Body of pancreas (tissue), 4 donors: ENCODE measurements at regions not wholly inside any gene's neighbourhood (a gene's known extent, or its start where the extent isn't known, plus 50 kb on each side); places are given as distances from the start of the nearest gene placed in this dataset.

Source experiments
- ATAC-seq: fragments of 150-250 bp; one replicate; pipeline ENCODE4 v1.9.1; 2016
- DNase-seq, 4 donors: peaks; one replicate each; pipeline ENCODE4 v3.0.0-alpha.2; 2019
- H3K27ac ChIP-seq, 4 donors: fragments of 200-600 bp; sonication (generic); 1 replicate in 3 of 4; 2 replicates in 1 of 4; pipeline versions ENCODE4 v1.5.1 to v1.6.1; 2016 to 2019; ENCODE audit warnings: mild to moderate bottlenecking in 1 of 4, mixed read lengths in 1 of 4, moderate library complexity in 1 of 4
- H3K27me3 ChIP-seq, 2 donors: fragments of 200-600 bp; sonication (generic); one replicate each; pipeline ENCODE4 v1.6.0; 2016; ENCODE audit warnings: mild to moderate bottlenecking in 1 of 2
- H3K36me3 ChIP-seq, 2 donors: fragments of 200-600 bp; sonication (generic); replicated peaks in 1 of 2; 2 replicates each; pipeline ENCODE4 v1.5.1; 2016; ENCODE audit warnings: low read depth in 2 of 2; ENCODE audit not compliant: insufficient read depth in 1 of 2
- H3K4me1 ChIP-seq: fragments of 200-600 bp; sonication (generic); one replicate; pipeline ENCODE4 v1.6.0; 2016
- H3K4me3 ChIP-seq, 2 donors: fragments of 200-600 bp; sonication (generic); 1 replicate in 1 of 2; 2 replicates in 1 of 2; pipeline ENCODE4 v1.5.1; 2016 to 2019
- H3K9me3 ChIP-seq, 3 donors: fragments of 200-600 bp; sonication (generic); 1 replicate in 2 of 3; 2 replicates in 1 of 3; pipeline ENCODE4 v1.5.1; 2016
- POLR2A ChIP-seq, 3 donors: fragments of 450-650 bp; IDR thresholded peaks; one replicate each; pipeline ENCODE4 v1.6.1; 2016; ENCODE audit warnings: antibody characterized with exemption in 3 of 3, mild to moderate bottlenecking in 2 of 3
- WGBS, 2 donors: methylation state at CpG; one replicate each; pipeline ENCODE4 v1.1.5; 2017; 5-methylcytosine and 5-hydroxymethylcytosine counted together
- intact Hi-C: fragments of 100-400 bp; cut with DNase I; formaldehyde crosslinking; loops from one replicate; pipeline ENCODE4 v1.15.1; 2023
- TF ChIP-seq, protein P1 (sequence below), 7 experiments: fragments of 450-650 bp in 4 of 7; fragments of 200-600 bp in 3 of 7; sonication (generic) in 3 of 7; IDR thresholded peaks; one replicate each; pipeline ENCODE4 v1.5.1; 2016 to 2019; ENCODE audit warnings: antibody characterized with exemption in 7 of 7

DNA sequence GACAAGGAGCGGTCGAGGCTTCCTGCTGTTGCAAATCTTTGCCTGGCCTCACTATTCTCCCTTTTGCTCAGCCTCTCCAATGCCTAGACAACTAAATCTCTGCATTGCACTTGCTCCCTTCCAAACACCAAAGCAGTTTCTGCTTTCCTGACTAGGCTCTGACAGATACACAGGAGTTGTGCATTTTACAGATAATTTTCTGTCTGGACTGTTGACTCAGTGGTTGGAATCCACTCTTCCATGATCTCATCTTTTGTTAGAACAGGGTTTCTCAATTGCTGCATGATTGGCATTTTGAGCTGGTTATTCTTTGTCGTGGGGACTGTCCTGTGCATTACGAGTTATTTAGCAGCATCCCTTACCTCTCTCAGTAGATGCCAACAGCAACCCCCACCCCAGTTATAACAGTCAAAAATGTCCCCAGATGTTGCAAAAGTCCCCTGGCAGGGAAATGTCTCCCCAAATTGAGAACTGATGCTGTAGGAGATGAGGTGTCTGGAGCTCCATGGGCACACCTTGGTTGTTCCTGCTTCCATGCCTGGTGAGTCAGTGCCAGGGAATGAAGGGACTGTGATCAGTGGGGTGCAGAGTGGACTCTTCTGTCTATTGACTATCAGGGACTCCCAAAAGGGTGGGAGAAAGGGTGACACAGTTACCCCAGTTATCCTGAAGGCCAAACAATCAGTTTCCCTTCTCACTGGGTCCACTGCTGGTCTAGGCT, 557.4 kb upstream of the PSMD7 start:
- no peak for TF ChIP-seq POLR2A (IDR thresholded peaks at IDR 0.05)
- TF ChIP-seq, protein P1, sequence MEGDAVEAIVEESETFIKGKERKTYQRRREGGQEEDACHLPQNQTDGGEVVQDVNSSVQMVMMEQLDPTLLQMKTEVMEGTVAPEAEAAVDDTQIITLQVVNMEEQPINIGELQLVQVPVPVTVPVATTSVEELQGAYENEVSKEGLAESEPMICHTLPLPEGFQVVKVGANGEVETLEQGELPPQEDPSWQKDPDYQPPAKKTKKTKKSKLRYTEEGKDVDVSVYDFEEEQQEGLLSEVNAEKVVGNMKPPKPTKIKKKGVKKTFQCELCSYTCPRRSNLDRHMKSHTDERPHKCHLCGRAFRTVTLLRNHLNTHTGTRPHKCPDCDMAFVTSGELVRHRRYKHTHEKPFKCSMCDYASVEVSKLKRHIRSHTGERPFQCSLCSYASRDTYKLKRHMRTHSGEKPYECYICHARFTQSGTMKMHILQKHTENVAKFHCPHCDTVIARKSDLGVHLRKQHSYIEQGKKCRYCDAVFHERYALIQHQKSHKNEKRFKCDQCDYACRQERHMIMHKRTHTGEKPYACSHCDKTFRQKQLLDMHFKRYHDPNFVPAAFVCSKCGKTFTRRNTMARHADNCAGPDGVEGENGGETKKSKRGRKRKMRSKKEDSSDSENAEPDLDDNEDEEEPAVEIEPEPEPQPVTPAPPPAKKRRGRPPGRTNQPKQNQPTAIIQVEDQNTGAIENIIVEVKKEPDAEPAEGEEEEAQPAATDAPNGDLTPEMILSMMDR (IDR thresholded peaks at IDR 0.05): no peak
- Histone ChIP-seq H3K27me3 (no peaks in the 10 kb centered on the region), H3K4me1 (no peaks in the 10 kb centered on the region), H3K27ac (no peak overlapping the region), H3K4me3 (no peak overlapping the region), H3K9me3 (no peaks in the 10 kb centered on the region), H3K36me3 (no peaks in the 10 kb centered on the region)
- DNase-seq: no peak
- intact Hi-C loops: no loop called here
- WGBS, 2 donors: 64 to 73% methylated on average over 4 of the region's 4 CpGs
- no peak for ATAC-seq

DNA sequence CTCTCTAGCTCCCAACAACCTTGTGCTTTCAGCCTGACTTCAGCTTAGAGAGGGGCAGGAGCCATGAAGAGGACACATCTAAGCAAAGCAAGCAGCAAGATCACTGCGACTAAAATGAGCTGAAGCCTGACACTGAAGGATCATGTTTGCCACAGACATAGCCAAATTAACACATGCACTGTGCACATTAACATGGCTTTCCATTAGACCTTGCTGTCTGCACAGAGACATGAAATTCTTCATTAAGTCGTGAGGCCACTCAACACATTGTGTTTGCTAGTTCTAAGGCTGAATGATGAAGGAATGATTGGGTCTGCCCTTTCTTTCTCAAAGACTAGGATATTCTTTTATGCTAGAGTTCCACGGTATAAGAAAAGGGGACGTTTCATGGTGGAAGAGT, 558.3 kb upstream of the PSMD7 start:
- DNase-seq (no peak), ATAC-seq (no peak)
- H3K4me1 ChIP-seq: no peaks in the 10 kb centered on the region
- 55 to 66% methylated on average over 4 of the region's 4 CpGs for WGBS, 2 donors
- no peak overlapping the region for H3K27ac ChIP-seq
- H3K36me3 ChIP-seq: no peaks in the 10 kb centered on the region
- H3K9me3 ChIP-seq: no peaks in the 10 kb centered on the region
- intact Hi-C loops: no loop called here
- TF ChIP-seq, protein P1 (IDR thresholded peaks at IDR 0.05): no peak
- TF ChIP-seq POLR2A (IDR thresholded peaks at IDR 0.05): no peak
- H3K27me3 ChIP-seq: no peaks in the 10 kb centered on the region
- H3K4me3 ChIP-seq: no peak overlapping the region

DNA sequence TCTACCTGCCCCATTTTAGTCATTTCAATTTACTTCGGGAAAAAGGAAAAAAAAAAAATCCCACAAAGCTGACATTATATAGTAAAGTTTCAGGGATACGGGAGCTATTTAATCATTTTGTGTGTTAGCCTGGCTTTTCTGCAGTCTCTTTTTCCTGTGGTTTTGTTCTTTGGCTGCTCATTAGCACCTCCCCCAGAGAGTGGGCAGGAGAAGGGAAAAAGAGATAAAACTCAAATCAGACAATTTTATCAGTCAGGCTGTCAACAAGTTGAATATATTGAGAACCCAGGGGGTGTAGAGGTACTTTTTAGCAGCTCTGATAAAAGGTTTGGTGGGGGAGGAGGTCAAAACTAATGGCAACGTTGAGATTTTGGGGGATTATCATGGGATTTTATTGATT, 559.0 kb upstream of the PSMD7 start:
- Histone ChIP-seq H3K4me3 (no peak overlapping the region), H3K27ac (no peak overlapping the region), H3K9me3 (no peaks in the 10 kb centered on the region), H3K27me3 (no peaks in the 10 kb centered on the region), H3K4me1 (no peaks in the 10 kb centered on the region), H3K36me3 (no peaks in the 10 kb centered on the region)
- DNase-seq (no peak), ATAC-seq (no peak)
- intact Hi-C loops: no loop called here
- TF ChIP-seq POLR2A (IDR thresholded peaks at IDR 0.05): no peak
- TF ChIP-seq, protein P1 (IDR thresholded peaks at IDR 0.05): no peak
- 29 to 33% methylated on average over 3 of the region's 3 CpGs for WGBS, 2 donors

DNA sequence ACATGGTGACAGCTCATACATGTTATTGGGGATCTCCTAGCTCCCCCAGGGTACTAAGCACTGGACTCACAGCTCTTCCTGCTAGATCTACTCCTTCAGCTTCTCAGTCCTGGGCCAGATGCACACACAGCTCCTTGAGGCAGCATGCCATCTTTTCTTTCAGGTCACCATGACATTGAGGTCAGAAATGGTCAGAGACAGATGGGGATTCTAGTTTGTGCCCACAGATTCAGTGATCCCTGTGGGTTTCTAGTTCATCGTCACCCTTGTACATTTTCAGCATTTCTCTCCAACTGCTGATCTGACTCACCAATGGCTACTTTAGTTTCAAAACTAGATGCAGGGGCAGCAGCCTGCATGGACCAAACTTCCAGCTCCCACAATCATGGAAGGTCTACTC, 560.7 kb upstream of the PSMD7 start:
- Histone ChIP-seq H3K4me1 (no peaks in the 10 kb centered on the region), H3K27me3 (no peaks in the 10 kb centered on the region), H3K9me3 (no peaks in the 10 kb centered on the region), H3K4me3 (no peak overlapping the region), H3K27ac (no peak overlapping the region), H3K36me3 (no peaks in the 10 kb centered on the region)
- intact Hi-C loops: no loop called here
- ATAC-seq: no peak
- no peak for TF ChIP-seq POLR2A (IDR thresholded peaks at IDR 0.05)
- TF ChIP-seq, protein P1 (IDR thresholded peaks at IDR 0.05): no peak
- WGBS, 2 donors: 87 to 93% methylated on average over 1 of the region's 1 CpG
- DNase-seq: no peak

DNA sequence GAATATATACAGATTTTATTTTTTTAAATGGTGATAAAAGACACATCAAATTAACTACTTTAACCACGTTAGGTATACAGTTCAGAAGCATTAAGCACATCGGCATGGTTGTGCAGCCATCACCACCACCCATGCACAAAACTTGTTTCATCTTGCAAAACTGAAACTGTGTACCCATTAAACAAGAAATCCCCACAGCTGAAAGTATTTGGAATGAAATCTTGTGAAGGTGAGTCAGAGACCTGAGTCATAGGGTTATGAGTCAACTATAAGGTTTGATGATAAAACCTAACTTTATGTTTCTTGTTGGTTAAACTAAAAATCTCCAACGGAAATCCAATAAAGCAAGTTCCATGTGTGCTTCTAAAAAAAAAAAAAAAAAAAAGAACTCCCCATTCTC, 561.6 kb upstream of the PSMD7 start:
- Histone ChIP-seq H3K36me3 (no peaks in the 10 kb centered on the region), H3K4me3 (no peak overlapping the region), H3K27ac (no peak overlapping the region), H3K27me3 (no peaks in the 10 kb centered on the region), H3K9me3 (no peaks in the 10 kb centered on the region), H3K4me1 (no peaks in the 10 kb centered on the region)
- DNase-seq (no peak), ATAC-seq (no peak)
- TF ChIP-seq, protein P1 (IDR thresholded peaks at IDR 0.05): no peak
- no peak for TF ChIP-seq POLR2A (IDR thresholded peaks at IDR 0.05)
- 60 to 67% methylated on average over 3 of the region's 3 CpGs for WGBS, 2 donors
- intact Hi-C loops: no loop called here
